NB4 (cell line): ENCODE measurements at regions not wholly inside any gene's neighbourhood (a gene's known extent, or its start where the extent isn't known, plus 50 kb on each side); places are given as distances from the start of the nearest gene placed in this dataset.

ENCODE experiments used
- DNase-seq: peaks from one replicate; pipeline ENCODE4 v3.0.0; 2010; ENCODE audit warnings: low read depth
- H3K4me3 ChIP-seq: one replicate; pipeline ENCODE4 v1.5.1; 2011; ENCODE audit warnings: mild to moderate bottlenecking, low read depth, low read length, moderate library complexity
- CTCF ChIP-seq: IDR thresholded peaks from one replicate; pipeline ENCODE4 v1.5.1; 2012; ENCODE audit warnings: low read depth, low read length
- MAX ChIP-seq: IDR thresholded peaks from 2 replicates; pipeline ENCODE4 v1.6.1; 2011; ENCODE audit warnings: low read depth, low read length
- MYC ChIP-seq: IDR thresholded peaks from 2 replicates; pipeline ENCODE4 v1.6.1; 2011; ENCODE audit warnings: low read depth, low read length
- POLR2A ChIP-seq: IDR thresholded peaks from 2 replicates; pipeline ENCODE4 v1.6.1; 2011; ENCODE audit warnings: mild to moderate bottlenecking; ENCODE audit not compliant: insufficient read length; ENCODE audit errors: extremely low read depth

GRCh38 chr11:103628121-103628520 is 408.3 kb upstream of the DDI1 start:
- TF ChIP-seq MAX = no peak
- no peak for TF ChIP-seq CTCF
- TF ChIP-seq POLR2A = no peak
- no peak for TF ChIP-seq MYC
- H3K4me3 ChIP-seq = no peak overlapping the region
- no peak for DNase-seq

- TF ChIP-seq MYC = no peak
- DNase-seq = no peak
- no peak overlapping the region for H3K4me3 ChIP-seq
Measured at GRCh38 chr11:103631841-103632240, 404.6 kb upstream of the DDI1 start.

GRCh38 chr11:103633068-103633788 is 403.2 kb upstream of the DDI1 start:
- TF ChIP-seq MYC (no peak), POLR2A (no peak), MAX (no peak), CTCF (no peak)
- DNase-seq = no peak
- H3K4me3 ChIP-seq = no peak overlapping the region

GRCh38 chr11:103633819-103634590 is 402.4 kb upstream of the DDI1 start:
- no peak overlapping the region for H3K4me3 ChIP-seq
- TF ChIP-seq CTCF (no peak), MAX (no peak), MYC (no peak), POLR2A (no peak)

GRCh38 chr11:103636232-103636631 is 400.2 kb upstream of the DDI1 start:
- TF ChIP-seq POLR2A = no peak
- TF ChIP-seq CTCF = no peak
- no peak for TF ChIP-seq MAX
- no peak for TF ChIP-seq MYC
- no peak for DNase-seq
- no peak overlapping the region for H3K4me3 ChIP-seq

More at GRCh38 chr11:103633819-103634590, 402.4 kb upstream of the DDI1 start:
- DNase-seq = no peak

GRCh38 chr11:103637295-103637694 is 399.1 kb upstream of the DDI1 start:
- TF ChIP-seq MYC (no peak), MAX (no peak), CTCF (no peak), POLR2A (no peak)
- H3K4me3 ChIP-seq = no peak overlapping the region
- DNase-seq = no peak
